Neural cell (in vitro differentiated cells): ENCODE measurements at regions not wholly inside any gene's neighbourhood (a gene's known extent, or its start where the extent isn't known, plus 50 kb on each side); places are given as distances from the start of the nearest gene placed in this dataset.

Experiments used
- H2AFZ ChIP-seq: fragments of 200-600, 300-800 bp; sonication (generic), shearing (Covaris generic); 2 replicates; pipeline ENCODE4 v1.6.0; 2014; ENCODE audit warnings: low read depth, mild to moderate bottlenecking, antibody characterized with exemption, low read length, moderate library complexity
- H3F3A ChIP-seq: fragments of 200-600 bp; shearing (Covaris generic); 2 replicates; pipeline ENCODE4 v1.6.1; 2016; ENCODE audit warnings: mild to moderate bottlenecking, moderate library complexity, mixed read lengths, antibody characterized with exemption, low read length; ENCODE audit not compliant: insufficient read depth, poor library complexity, severe bottlenecking
- H3K27ac ChIP-seq: fragments of 200-600, 300-800 bp; sonication (generic), shearing (Covaris generic); 2 replicates; pipeline ENCODE4 v1.5.1; 2014; ENCODE audit warnings: mild to moderate bottlenecking, low read length, moderate library complexity
- H3K27me3 ChIP-seq: fragments of 300-800, 200-600 bp; sonication (generic), shearing (Covaris generic); 2 replicates; pipeline ENCODE4 v1.6.0; 2014; ENCODE audit warnings: mild to moderate bottlenecking, low read depth, low read length, moderate library complexity; ENCODE audit not compliant: insufficient read depth
- H3K36me3 ChIP-seq: fragments of 300-800, 200-600 bp; sonication (generic), shearing (Covaris generic); 2 replicates; pipeline ENCODE4 v1.5.1; 2014; ENCODE audit warnings: mild to moderate bottlenecking, antibody characterized with exemption, low read length, moderate library complexity; ENCODE audit not compliant: insufficient read depth
- H3K4me2 ChIP-seq: fragments of 300-800, 200-600 bp; sonication (generic), shearing (Covaris generic); 2 replicates; pipeline ENCODE4 v1.6.0; 2014; ENCODE audit warnings: mild to moderate bottlenecking, low read length
- H3K4me3 ChIP-seq: fragments of 300-800, 200-600 bp; sonication (generic), shearing (Covaris generic); 2 replicates; pipeline ENCODE4 v1.5.1; 2014; ENCODE audit warnings: mild to moderate bottlenecking, low read length, moderate library complexity
- H3K79me2 ChIP-seq: fragments of 200-600 bp; shearing (Covaris generic); replicated peaks from 2 replicates; pipeline ENCODE4 v1.6.0; 2014; ENCODE audit warnings: mild to moderate bottlenecking, low read length, moderate library complexity; ENCODE audit not compliant: insufficient read depth
- H3K9ac ChIP-seq: fragments of 300-800, 200-600 bp; sonication (generic), shearing (Covaris generic); 2 replicates; pipeline ENCODE4 v1.6.1; 2016; ENCODE audit warnings: mild to moderate bottlenecking, low read length, mixed read lengths
- H3K9me2 ChIP-seq: fragments of 200-600 bp; shearing (Covaris generic); 2 replicates; pipeline ENCODE4 v1.6.1; 2016; ENCODE audit warnings: mild to moderate bottlenecking, low read length, mixed read lengths; ENCODE audit not compliant: insufficient read depth
- H3K9me3 ChIP-seq: fragments of 200-600, 300-800 bp; sonication (generic), shearing (Covaris generic); 2 replicates; pipeline ENCODE4 v1.6.1; 2016; ENCODE audit warnings: mild to moderate bottlenecking, mixed run types, low read length, moderate library complexity, mixed read lengths
- H4K20me1 ChIP-seq: fragments of 200-600 bp; shearing (Covaris generic); 2 replicates; pipeline ENCODE4 v1.6.1; 2016; ENCODE audit warnings: mild to moderate bottlenecking, mixed run types; ENCODE audit not compliant: insufficient read depth
- EP300 ChIP-seq: fragments of 450-650 bp; conservative IDR thresholded peaks from 2 replicates; pipeline ENCODE4 v1.6.1; 2014; ENCODE audit warnings: antibody characterized with exemption, mild to moderate bottlenecking, moderate library complexity; ENCODE audit not compliant: poor library complexity, severe bottlenecking
- EZH2 ChIP-seq: fragments of 200-600, 300-800 bp; shearing (Covaris generic), sonication (generic); IDR thresholded peaks from 2 replicates; pipeline ENCODE4 v1.6.1; 2014; ENCODE audit warnings: antibody characterized with exemption, low read length, borderline replicate concordance, mild to moderate bottlenecking; ENCODE audit not compliant: insufficient read depth, poor library complexity, severe bottlenecking
- MXI1 ChIP-seq: fragments of 450-650 bp; conservative IDR thresholded peaks from 2 replicates; pipeline ENCODE4 v1.6.1; 2014; ENCODE audit warnings: antibody characterized with exemption, mild to moderate bottlenecking; ENCODE audit not compliant: poor library complexity, severe bottlenecking
- POLR2AphosphoS5 ChIP-seq: IDR thresholded peaks from 2 replicates; pipeline ENCODE4 v1.6.1; 2012
- RAD21 ChIP-seq: fragments of 450-650 bp; conservative IDR thresholded peaks from 2 replicates; pipeline ENCODE4 v1.6.1; 2014; ENCODE audit warnings: antibody characterized with exemption, mild to moderate bottlenecking, moderate library complexity
- SMC3 ChIP-seq: fragments of 450-650 bp; conservative IDR thresholded peaks from 2 replicates; pipeline ENCODE4 v1.6.1; 2014; ENCODE audit warnings: antibody characterized with exemption, mild to moderate bottlenecking, moderate library complexity; ENCODE audit not compliant: poor library complexity
- TAF1 ChIP-seq: IDR thresholded peaks from 2 replicates; pipeline ENCODE4 v1.6.1; 2012; ENCODE audit warnings: low read depth
- TF ChIP-seq, protein P1 (sequence below): fragments of 450-650 bp; IDR thresholded peaks from 2 replicates; pipeline ENCODE4 v1.5.1; 2014; ENCODE audit warnings: antibody characterized with exemption, mild to moderate bottlenecking, moderate library complexity; ENCODE audit not compliant: poor library complexity, severe bottlenecking
- TF ChIP-seq, protein P2 (sequence below): IDR thresholded peaks from 2 replicates; pipeline ENCODE4 v1.6.1; 2012; ENCODE audit warnings: borderline replicate concordance

DNA sequence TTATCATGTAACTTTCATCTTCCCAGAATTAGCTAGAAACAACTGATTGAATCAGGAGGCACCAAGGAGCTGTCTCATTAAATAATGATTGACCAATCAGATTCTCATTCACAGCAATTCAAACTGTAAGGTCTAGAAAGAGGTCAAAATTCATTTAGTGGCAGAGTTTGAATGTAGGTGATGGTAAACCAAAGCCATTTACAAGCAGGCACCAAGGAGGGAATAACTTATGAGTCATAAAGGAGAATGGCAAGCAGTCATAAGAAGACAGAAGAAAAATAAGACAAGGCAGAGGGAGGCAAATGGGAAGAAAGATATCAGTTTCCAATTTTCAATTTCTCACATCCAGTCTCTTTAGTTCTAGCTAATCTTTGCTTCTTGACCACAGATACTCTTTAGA is 52.9 kb upstream of the DEFB112 start:
- Histone ChIP-seq H4K20me1 (no peaks in the 10 kb centered on the region), H3K27ac (no peak overlapping the region), H3K4me3 (no peak overlapping the region), H3K9ac (no peak overlapping the region), H3K4me2 (no peak overlapping the region), H3K27me3 (no peaks in the 10 kb centered on the region), H3F3A (no peaks in the 10 kb centered on the region), H3K9me2 (no peaks in the 10 kb centered on the region), H3K9me3 (no peaks in the 10 kb centered on the region), H2AFZ (no peak overlapping the region), H3K36me3 (no peaks in the 10 kb centered on the region), H3K79me2 (no peaks in the 10 kb centered on the region)
- TF ChIP-seq RAD21: no peak
- TF ChIP-seq MXI1: no peak
- TF ChIP-seq SMC3: no peak
- no peak for TF ChIP-seq EP300
- TF ChIP-seq, protein P1, sequence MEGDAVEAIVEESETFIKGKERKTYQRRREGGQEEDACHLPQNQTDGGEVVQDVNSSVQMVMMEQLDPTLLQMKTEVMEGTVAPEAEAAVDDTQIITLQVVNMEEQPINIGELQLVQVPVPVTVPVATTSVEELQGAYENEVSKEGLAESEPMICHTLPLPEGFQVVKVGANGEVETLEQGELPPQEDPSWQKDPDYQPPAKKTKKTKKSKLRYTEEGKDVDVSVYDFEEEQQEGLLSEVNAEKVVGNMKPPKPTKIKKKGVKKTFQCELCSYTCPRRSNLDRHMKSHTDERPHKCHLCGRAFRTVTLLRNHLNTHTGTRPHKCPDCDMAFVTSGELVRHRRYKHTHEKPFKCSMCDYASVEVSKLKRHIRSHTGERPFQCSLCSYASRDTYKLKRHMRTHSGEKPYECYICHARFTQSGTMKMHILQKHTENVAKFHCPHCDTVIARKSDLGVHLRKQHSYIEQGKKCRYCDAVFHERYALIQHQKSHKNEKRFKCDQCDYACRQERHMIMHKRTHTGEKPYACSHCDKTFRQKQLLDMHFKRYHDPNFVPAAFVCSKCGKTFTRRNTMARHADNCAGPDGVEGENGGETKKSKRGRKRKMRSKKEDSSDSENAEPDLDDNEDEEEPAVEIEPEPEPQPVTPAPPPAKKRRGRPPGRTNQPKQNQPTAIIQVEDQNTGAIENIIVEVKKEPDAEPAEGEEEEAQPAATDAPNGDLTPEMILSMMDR: no peak
- TF ChIP-seq, protein P2, sequence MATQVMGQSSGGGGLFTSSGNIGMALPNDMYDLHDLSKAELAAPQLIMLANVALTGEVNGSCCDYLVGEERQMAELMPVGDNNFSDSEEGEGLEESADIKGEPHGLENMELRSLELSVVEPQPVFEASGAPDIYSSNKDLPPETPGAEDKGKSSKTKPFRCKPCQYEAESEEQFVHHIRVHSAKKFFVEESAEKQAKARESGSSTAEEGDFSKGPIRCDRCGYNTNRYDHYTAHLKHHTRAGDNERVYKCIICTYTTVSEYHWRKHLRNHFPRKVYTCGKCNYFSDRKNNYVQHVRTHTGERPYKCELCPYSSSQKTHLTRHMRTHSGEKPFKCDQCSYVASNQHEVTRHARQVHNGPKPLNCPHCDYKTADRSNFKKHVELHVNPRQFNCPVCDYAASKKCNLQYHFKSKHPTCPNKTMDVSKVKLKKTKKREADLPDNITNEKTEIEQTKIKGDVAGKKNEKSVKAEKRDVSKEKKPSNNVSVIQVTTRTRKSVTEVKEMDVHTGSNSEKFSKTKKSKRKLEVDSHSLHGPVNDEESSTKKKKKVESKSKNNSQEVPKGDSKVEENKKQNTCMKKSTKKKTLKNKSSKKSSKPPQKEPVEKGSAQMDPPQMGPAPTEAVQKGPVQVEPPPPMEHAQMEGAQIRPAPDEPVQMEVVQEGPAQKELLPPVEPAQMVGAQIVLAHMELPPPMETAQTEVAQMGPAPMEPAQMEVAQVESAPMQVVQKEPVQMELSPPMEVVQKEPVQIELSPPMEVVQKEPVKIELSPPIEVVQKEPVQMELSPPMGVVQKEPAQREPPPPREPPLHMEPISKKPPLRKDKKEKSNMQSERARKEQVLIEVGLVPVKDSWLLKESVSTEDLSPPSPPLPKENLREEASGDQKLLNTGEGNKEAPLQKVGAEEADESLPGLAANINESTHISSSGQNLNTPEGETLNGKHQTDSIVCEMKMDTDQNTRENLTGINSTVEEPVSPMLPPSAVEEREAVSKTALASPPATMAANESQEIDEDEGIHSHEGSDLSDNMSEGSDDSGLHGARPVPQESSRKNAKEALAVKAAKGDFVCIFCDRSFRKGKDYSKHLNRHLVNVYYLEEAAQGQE: no peak
- TF ChIP-seq EZH2: no peak
- TF ChIP-seq TAF1: no peak
- no peak for TF ChIP-seq POLR2AphosphoS5

DNA sequence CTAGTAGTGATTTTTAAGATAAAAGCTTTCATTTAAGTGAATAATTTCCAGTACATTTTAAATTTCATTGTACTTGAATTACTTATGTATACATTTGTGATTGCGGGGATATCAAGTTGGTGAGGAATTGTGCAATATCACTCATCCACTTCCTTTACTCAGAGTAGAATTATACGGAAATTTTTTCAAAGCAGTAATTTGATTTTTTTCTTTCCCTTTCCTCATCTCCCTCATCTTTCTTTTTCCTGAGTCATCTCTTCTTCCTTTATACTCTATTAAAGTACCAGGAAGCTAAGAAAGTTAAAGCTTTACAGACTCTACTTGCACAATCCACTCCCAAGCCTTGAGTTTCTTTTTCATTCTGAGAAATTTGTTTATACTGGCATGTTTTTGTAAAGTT is 60.9 kb upstream of the DEFB112 start:
- H3K27ac ChIP-seq: no peak overlapping the region
- no peak overlapping the region for H2AFZ ChIP-seq
- no peak overlapping the region for H3K4me2 ChIP-seq
- no peaks in the 10 kb centered on the region for H4K20me1 ChIP-seq
- H3K36me3 ChIP-seq: no peaks in the 10 kb centered on the region
- no peak for TF ChIP-seq SMC3
- TF ChIP-seq EZH2: no peak
- no peak for TF ChIP-seq EP300
- TF ChIP-seq, protein P2: no peak
- no peak for TF ChIP-seq MXI1
- TF ChIP-seq RAD21: no peak
- TF ChIP-seq POLR2AphosphoS5: no peak
- H3K9me2 ChIP-seq: no peaks in the 10 kb centered on the region
- no peaks in the 10 kb centered on the region for H3K9me3 ChIP-seq
- H3K27me3 ChIP-seq: no peaks in the 10 kb centered on the region
- H3K4me3 ChIP-seq: no peak overlapping the region
- no peaks in the 10 kb centered on the region for H3F3A ChIP-seq
- H3K79me2 ChIP-seq: no peaks in the 10 kb centered on the region
- no peak overlapping the region for H3K9ac ChIP-seq
